ENCODE measurements at regions not wholly inside any gene's neighbourhood (a gene's known extent, or its start where the extent isn't known, plus 50 kb on each side); places are given as distances from the start of the nearest gene placed in this dataset.

GRCh38 chr10:90028312-90028711, 326.9 kb downstream of the KIF20B start:
- Histone ChIP-seq H3K4me1 (ENCODE audit: control insufficient read depth, insufficient read depth, low read length) (no peaks in the 10 kb centered on the region), H3K27me3 (ENCODE audit: control insufficient read depth, insufficient read depth, low read length) (no peaks in the 10 kb centered on the region), H3K9me3 (ENCODE audit: control insufficient read depth, insufficient read depth, low read depth, low read length) (no peaks in the 10 kb centered on the region), H3K36me3 (ENCODE audit: control insufficient read depth, insufficient read depth, low read length) (no peaks in the 10 kb centered on the region), H3K4me3 (ENCODE audit: low read depth in 2 of 2, low read length in 2 of 2) (no peak overlapping the region), H3K27ac (ENCODE audit: low read length) (no peak overlapping the region)
- intact Hi-C loops (cut with micrococcal nuclease; ENCODE audit: unreplicated experiment) (no loop called here), in situ Hi-C loops (cut with HindIII; ENCODE audit: low pct_unique_long_range_greater_than_20kb, low sequenced_read_pairs) (no loop called here)
- POLR2A ChIA-PET: no interaction called here
- TF ChIP-seq REST (IDR thresholded peaks at IDR 0.05; ENCODE audit: insufficient read depth in 1 of 2, low read depth in 2 of 2, low read length in 1 of 2) (no peak), TCF7L2 (IDR thresholded peaks at IDR 0.05; ENCODE audit: low read depth, low read length) (no peak), SIN3A (IDR thresholded peaks at IDR 0.05; ENCODE audit: borderline replicate concordance, insufficient read depth, low read depth, low read length) (no peak), POLR2AphosphoS5 (IDR thresholded peaks at IDR 0.05; ENCODE audit: low read depth, low read length) (no peak), CTCF (IDR thresholded peaks at IDR 0.05) (no peak)
- BruUV-seq (replicated peaks): no TSS peak
- DNase-seq (ENCODE audit: low read depth, low spot score) (no peak), ATAC-seq (no peak)
- CTCF ChIA-PET: no interaction called here

- DNase-seq (ENCODE audit: low read depth, low spot score): no peak
- Histone ChIP-seq H3K27ac (ENCODE audit: low read length) (no peak overlapping the region), H3K27me3 (ENCODE audit: control insufficient read depth, insufficient read depth, low read length) (no peaks in the 10 kb centered on the region), H3K36me3 (ENCODE audit: control insufficient read depth, insufficient read depth, low read length) (no peaks in the 10 kb centered on the region), H3K4me3 (ENCODE audit: low read depth in 2 of 2, low read length in 2 of 2) (no peak overlapping the region), H3K9me3 (ENCODE audit: control insufficient read depth, insufficient read depth, low read depth, low read length) (no peaks in the 10 kb centered on the region), H3K4me1 (ENCODE audit: control insufficient read depth, insufficient read depth, low read length) (no peaks in the 10 kb centered on the region)
- no TSS peak for BruUV-seq (replicated peaks)
- CTCF ChIA-PET: no interaction called here
- intact Hi-C loops (cut with micrococcal nuclease; ENCODE audit: unreplicated experiment): no loop called here
- ATAC-seq: no peak
- POLR2A ChIA-PET: no interaction called here
- TF ChIP-seq SIN3A (IDR thresholded peaks at IDR 0.05; ENCODE audit: borderline replicate concordance, insufficient read depth, low read depth, low read length): no peak
- TF ChIP-seq TCF7L2 (IDR thresholded peaks at IDR 0.05; ENCODE audit: low read depth, low read length): no peak
- TF ChIP-seq REST (IDR thresholded peaks at IDR 0.05; ENCODE audit: insufficient read depth in 1 of 2, low read depth in 2 of 2, low read length in 1 of 2): no peak
- no peak for TF ChIP-seq CTCF (IDR thresholded peaks at IDR 0.05)
- no peak for TF ChIP-seq POLR2AphosphoS5 (IDR thresholded peaks at IDR 0.05; ENCODE audit: low read depth, low read length)
- in situ Hi-C loops (cut with HindIII; ENCODE audit: low pct_unique_long_range_greater_than_20kb, low sequenced_read_pairs): no loop called here
Measured at GRCh38 chr10:90031776-90032175, 330.4 kb downstream of the KIF20B start.

Data from Panc1 (cell line).